ENCODE measurements at regions not wholly inside any gene's neighbourhood (a gene's known extent, or its start where the extent isn't known, plus 50 kb on each side); places are given as distances from the start of the nearest gene placed in this dataset.

DNA sequence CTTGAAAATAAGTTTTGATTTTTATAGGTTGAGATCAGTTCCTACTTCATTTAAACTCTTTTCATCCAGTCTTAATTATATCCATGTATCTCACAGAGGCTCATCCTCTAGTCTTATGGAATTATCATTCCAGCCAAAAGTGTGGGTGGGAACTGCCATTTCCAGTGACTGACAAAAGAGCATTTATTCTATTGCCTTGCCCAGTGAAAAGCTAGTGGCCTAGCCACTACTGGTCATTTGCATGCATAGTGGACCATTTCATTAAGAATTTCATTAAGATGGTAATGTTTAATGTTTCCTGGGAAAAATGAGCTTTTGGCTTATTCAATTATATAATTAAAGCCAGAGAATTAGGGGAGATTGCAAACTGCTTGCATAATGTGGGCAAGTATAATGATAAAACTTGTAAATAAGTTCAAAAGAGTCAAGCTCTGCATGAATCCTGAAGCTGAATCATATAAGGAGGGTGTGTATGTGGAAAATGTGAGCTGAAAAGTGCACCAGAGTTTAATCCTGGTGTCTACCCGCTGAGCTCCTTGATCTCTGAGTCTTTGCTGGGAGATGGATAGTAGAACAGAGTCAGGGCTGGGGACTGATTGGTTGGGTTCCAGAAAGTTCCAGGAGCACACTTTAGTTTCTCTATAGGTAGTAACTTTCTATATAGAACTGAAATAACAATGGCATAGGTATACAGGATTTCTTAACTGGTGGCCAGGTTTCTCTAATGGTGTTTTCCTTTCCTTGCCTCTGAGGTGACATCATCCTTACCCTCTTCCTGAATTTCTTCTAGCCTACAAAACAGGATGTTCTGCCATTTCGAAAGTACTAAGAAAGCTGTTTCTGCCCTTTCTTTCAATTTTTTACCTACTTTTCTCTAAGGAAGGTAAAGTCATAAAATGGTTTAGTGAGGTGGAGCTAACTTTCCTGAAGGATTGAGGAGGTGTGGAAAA lies 78.5 kb downstream of the KIF4B start:
- H3K4me3 ChIP-seq (ENCODE audit: low read depth, low read length) = no peak overlapping the region
- TF ChIP-seq, protein P1, sequence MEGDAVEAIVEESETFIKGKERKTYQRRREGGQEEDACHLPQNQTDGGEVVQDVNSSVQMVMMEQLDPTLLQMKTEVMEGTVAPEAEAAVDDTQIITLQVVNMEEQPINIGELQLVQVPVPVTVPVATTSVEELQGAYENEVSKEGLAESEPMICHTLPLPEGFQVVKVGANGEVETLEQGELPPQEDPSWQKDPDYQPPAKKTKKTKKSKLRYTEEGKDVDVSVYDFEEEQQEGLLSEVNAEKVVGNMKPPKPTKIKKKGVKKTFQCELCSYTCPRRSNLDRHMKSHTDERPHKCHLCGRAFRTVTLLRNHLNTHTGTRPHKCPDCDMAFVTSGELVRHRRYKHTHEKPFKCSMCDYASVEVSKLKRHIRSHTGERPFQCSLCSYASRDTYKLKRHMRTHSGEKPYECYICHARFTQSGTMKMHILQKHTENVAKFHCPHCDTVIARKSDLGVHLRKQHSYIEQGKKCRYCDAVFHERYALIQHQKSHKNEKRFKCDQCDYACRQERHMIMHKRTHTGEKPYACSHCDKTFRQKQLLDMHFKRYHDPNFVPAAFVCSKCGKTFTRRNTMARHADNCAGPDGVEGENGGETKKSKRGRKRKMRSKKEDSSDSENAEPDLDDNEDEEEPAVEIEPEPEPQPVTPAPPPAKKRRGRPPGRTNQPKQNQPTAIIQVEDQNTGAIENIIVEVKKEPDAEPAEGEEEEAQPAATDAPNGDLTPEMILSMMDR (IDR thresholded peaks at IDR 0.05; ENCODE audit: insufficient read depth, low read depth, low read length, missing control alignments) = no peak
- no peak for DNase-seq (ENCODE audit: low read depth)

- no peak for DNase-seq (ENCODE audit: low read depth)
- no peak overlapping the region for H3K4me3 ChIP-seq (ENCODE audit: low read depth, low read length)
- TF ChIP-seq, protein P1 (IDR thresholded peaks at IDR 0.05; ENCODE audit: insufficient read depth, low read depth, low read length, missing control alignments) = no peak
Observed at GRCh38 chr5:155094455-155094854, 80.9 kb downstream of the KIF4B start.

DNA sequence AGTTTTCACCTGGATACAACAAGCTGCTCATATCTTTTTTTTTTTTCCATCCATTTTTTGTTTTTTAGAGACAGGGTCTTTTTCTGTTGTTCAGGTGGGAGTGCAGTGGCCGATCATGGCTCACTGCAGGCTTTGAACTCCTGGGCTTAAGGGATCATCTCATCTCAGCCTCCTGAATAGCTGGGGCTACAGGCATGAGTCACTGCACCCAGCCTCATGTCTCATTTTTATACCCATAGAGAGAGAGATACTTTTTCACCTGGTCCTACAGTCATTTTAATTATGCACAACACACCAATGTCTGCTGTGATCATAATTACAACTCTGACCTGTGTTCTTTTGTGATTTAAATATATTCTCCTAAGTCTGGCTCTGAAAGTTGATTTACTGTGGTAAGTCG lies 84.4 kb downstream of the KIF4B start:
- H3K4me3 ChIP-seq (ENCODE audit: low read depth, low read length) = no peak overlapping the region
- DNase-seq (ENCODE audit: low read depth) = no peak
- TF ChIP-seq, protein P1 (IDR thresholded peaks at IDR 0.05; ENCODE audit: insufficient read depth, low read depth, low read length, missing control alignments) = no peak

GRCh38 chr5:155098433-155098832 lies 84.9 kb downstream of the KIF4B start:
- TF ChIP-seq, protein P1 (IDR thresholded peaks at IDR 0.05; ENCODE audit: insufficient read depth, low read depth, low read length, missing control alignments) = no peak
- H3K4me3 ChIP-seq (ENCODE audit: low read depth, low read length) = no peak overlapping the region
- no peak for DNase-seq (ENCODE audit: low read depth)

- TF ChIP-seq, protein P1 (IDR thresholded peaks at IDR 0.05; ENCODE audit: insufficient read depth, low read depth, low read length, missing control alignments) = no peak
- H3K4me3 ChIP-seq (ENCODE audit: low read depth, low read length) = no peak overlapping the region
- no peak for DNase-seq (ENCODE audit: low read depth)
Observed at GRCh38 chr5:155101697-155102096, 88.1 kb downstream of the KIF4B start.

DNA sequence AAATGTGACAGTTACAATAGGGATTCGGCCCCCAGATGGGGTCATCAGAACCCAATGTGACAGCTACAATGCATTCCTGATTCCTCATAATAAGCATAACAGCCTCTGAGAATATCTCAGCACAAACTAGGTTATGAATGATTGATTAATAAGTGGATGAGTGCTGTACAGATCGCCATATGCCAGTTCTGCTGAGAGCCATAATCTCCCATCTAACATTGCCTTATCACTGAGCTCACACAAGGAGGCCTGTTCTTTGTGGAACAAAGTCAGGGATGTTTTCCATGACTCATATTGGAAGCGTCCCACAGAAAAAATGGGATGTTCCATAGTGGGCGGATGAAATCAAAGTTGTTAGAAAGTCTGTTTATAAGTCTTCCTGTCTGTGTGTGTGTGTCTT lies 89.6 kb downstream of the KIF4B start:
- DNase-seq (ENCODE audit: low read depth) = no peak
- TF ChIP-seq, protein P1 (IDR thresholded peaks at IDR 0.05; ENCODE audit: insufficient read depth, low read depth, low read length, missing control alignments) = no peak
- no peak overlapping the region for H3K4me3 ChIP-seq (ENCODE audit: low read depth, low read length)

Measured in GM12865 (cell line).